Stimulated activated naive CD4-positive, alpha-beta T cell treated with Interleukin-2 at 50 U/mL for 16 hours (primary cell): ENCODE measurements at regions not wholly inside any gene's neighbourhood (a gene's known extent, or its start where the extent isn't known, plus 50 kb on each side); places are given as distances from the start of the nearest gene placed in this dataset.

ENCODE experiments used
- DNase-seq: peaks from one replicate; lab custom pipeline; 2025; lab: John Stamatoyannopoulos, UW

DNA sequence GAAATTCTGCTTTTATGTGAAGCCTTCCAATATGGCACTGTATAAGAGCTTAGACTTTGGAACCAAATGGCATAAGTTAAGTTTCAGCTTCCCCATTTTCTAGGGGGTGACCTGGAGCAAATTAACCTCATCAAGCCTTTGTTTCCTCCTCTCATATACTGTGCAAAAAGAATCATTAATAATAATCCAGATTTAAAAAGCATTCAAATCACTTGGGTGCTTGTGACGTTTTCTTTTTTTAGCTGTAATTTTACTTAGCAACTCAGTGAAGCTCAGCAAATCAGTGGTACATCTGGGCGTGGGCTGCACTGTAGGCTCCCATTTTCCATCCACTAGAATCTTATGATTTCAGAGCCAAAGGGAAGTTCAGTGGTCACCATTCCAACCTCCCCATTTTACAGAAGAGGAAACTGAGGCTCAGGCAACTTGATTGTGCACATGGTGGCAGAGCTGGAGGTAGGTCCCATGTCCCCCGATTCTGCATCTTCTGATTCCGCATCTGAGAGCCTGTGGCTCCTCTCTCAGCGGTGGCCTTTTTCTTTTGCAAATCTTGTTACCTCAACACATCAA lies 131.2 kb downstream of the SNAPC1 start:
- no peak for DNase-seq

- DNase-seq, result peak; percentile 26
These were observed 132.3 kb downstream of the SNAPC1 start for GRCh38 chr14:61894452-61895077.

- no peak for DNase-seq
These were observed 135.1 kb downstream of the SNAPC1 start for GRCh38 chr14:61897300-61897699.

DNA sequence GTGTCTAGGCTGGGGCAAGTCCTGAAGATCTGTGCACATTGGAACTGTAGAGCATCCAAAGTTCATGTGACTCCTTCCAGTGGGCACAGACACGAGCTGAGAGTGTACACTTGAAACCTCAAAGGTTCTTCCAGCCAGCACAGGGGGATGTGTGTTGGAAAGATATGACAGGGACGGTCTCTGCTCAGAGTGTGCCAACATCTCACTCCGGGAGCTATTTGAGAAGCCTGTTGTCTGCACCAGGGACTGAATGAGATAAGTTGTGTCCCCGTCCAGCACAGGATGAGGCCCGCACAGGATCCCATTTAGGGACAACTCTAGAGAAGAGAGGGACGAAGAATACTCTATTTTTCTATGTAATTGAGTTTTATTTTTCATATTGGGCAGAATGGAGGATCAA lies 136.3 kb downstream of the SNAPC1 start:
- DNase-seq, result no peak

DNA sequence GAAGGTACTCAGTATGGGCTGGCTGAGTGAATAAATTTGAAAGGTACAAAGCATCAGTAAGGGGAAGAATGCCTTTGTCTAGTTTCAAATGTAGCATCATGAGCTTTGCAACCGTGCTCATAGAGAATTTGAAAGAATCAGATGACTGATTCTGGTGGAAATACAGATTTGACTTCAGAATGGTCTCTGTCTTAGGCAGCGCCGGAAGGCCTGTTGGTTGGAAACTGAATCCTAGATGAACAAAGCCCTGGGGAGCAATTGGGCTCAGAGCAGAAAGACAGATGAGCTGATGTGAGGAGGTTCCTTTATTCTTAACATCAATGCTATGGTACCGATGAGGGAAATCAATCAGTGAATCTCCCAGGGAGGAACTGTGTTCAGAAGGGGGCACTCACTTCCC lies 137.3 kb downstream of the SNAPC1 start:
- no peak for DNase-seq

DNA sequence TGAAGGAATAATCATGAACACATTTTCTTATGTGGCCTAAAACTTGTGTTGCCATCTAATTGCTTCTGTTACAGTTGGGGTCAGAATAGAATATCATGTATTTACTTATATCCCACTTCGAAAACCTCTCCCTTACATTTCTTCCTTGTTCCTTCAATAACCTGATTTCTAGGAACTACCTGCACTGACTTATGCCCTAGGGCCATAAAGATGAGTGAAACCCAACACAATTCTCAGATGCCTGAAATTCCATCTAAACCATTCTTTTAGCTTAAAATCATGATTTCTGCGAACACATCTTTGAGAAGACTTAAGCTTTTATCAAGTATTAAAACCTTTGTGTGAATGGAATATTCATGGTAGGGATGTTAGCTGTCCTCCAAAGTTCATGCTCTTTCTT lies 142.7 kb downstream of the SNAPC1 start:
- no peak for DNase-seq

DNA sequence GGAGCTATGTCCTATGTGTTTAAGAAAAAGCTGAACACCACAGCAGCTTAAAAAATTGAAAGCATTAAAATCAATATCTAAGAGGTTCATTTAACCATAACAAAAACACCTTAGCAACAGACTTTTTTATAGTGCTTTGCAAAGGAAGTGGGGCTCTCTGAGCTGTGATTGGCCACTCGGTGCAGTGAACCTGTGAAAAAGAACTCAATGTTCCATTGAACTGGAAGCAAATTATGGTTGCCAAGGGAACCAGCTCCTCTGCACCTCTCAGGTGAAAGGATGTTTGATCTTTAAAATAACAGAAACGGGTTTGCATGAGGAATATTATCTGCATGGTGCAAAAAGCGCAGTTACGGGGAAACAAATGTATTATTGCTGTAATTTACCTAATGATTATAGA lies 149.4 kb downstream of the SNAPC1 start:
- DNase-seq, result no peak

- DNase-seq, result no peak
These were observed 156.8 kb downstream of the SNAPC1 start for GRCh38 chr14:61918998-61919397.

GRCh38 chr14:61923348-61923747 lies 161.1 kb downstream of the SNAPC1 start:
- no peak for DNase-seq

- DNase-seq, result no peak
These were observed 162.8 kb downstream of the SNAPC1 start for GRCh38 chr14:61925043-61925442.

DNA sequence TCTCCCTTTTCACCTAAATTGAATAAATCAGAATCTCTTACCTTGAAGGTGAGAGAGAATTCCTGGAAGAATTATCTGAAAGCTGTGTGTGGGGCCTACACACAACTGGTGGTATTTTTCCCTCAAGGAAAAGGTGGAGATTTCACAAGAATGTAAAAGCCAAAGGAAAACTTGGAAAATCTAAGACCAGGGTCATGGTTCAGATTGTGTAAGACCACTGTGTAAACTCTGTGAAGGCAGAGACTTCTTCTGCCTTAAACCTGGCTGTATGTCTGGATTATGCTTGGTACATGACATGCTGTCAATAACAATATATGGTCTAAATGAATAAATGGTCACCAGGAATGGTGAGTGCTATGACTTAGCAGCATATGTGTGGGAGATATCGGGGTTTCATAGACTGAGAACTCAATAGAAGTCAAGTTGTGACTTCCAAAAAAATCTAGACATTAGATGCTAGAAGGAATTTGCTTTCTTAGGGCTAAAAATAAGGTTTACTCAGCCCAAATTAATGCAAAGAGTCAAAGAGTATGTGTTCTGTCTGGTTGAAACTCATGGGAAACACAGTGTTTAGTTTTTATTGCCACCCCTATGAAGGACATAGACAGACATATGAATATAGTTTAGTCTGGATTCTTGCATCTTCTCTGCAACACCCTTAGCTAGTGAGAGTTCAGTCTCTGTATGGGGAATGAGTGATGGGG lies 163.7 kb downstream of the SNAPC1 start:
- DNase-seq, result no peak

GRCh38 chr14:61927060-61927459 lies 164.8 kb downstream of the SNAPC1 start:
- DNase-seq, result no peak

DNA sequence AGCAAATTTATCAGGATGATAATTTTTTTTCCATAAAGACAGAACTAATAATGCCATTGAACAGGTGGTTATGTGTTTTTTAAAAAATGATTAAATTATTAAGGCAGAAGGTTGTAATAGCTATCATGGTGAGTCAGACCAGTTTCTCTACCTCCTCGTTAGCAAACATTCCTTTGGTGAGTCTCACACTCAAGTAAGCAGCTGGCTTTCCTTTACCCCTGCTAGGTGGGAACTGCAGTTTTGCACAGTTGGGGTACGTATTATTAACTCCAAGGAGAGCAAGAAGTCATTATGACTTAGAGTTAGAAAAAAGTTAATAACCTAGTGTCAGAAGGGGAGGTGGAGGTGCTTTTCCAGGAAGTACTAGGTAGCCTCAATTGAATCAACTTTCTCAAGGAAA lies 165.3 kb downstream of the SNAPC1 start:
- DNase-seq, result no peak

DNA sequence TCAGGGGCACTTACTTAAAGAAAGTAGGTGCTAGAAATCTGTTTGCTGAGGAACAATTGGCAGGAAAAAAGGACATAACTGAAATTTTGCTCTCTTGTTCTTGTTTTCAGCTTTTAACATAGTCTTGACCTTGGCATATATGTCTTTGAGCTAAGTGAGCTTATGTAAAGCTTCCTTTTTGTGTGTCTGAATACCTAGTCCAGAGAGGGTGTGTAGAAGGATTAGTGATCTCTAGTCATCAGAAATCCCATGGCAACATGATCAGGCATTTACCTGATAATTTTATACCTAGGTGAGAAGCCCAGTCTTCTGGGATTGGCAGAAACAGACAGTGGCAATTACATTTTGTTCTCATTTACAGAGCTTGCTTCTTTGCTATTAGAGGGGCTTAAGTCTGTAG lies 166.1 kb downstream of the SNAPC1 start:
- DNase-seq, result no peak

- no peak for DNase-seq
These were observed 166.5 kb downstream of the SNAPC1 start for GRCh38 chr14:61928701-61929100.

- DNase-seq, result no peak
These were observed 167.4 kb downstream of the SNAPC1 start for GRCh38 chr14:61929651-61930050.

DNA sequence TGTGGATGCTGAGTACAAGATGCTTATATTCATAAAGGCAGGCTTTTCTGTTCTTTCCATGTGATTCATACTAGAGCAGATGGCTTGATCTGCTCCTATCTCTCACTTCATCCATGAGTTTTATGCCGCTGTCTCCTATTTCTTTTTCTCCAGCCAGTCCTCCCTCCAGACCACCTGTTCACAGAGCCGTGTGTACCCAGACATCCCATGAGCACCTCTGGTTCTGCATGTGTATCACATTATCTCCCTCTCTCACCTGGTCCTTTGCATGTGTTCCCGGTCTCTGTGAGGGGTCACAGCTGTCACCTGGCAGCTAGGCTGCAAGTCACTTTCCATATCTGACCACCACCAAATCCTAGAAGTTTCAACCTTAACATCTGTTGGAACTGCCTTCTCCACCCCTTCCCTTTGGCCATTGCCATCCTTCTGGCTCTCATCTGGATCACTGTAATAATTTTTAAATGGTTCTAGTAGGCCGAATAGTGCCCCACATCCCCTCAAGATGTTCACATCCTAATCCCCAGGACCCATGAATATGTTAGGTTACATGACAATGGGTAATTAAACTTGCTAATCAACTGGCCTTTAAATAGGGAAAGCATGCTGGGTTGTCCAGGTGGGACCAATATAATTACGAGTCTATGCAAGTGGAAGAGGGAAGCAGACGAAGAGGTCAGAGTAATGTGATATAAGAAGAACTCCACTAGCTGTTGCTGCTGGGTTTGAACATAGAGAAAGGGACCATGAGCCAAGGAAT lies 168.1 kb downstream of the SNAPC1 start:
- DNase-seq, result no peak

DNA sequence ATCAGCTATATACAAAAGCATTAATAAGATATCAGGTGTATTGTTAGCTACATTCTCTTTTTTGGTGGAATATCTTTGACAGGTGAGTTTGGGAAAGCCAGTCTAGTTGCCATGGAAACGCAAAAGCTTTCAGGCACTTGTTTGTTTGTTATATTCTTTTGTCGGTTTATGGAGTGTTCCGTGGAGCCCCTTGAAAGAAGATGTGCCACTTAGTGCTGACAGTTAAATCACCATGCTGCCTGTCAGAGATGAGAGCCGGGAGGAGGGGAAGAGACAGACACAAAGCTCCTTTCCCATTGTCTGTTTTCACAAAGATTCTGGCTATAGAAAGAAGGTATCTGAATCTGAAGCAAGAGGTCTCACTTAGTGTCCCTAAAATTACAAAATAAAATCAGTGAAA lies 170.8 kb downstream of the SNAPC1 start:
- no peak for DNase-seq

- no peak for DNase-seq
These were observed 172.2 kb downstream of the SNAPC1 start for GRCh38 chr14:61934385-61934784.

- no peak for DNase-seq
These were observed 177.6 kb downstream of the SNAPC1 start for GRCh38 chr14:61939776-61940175.

DNA sequence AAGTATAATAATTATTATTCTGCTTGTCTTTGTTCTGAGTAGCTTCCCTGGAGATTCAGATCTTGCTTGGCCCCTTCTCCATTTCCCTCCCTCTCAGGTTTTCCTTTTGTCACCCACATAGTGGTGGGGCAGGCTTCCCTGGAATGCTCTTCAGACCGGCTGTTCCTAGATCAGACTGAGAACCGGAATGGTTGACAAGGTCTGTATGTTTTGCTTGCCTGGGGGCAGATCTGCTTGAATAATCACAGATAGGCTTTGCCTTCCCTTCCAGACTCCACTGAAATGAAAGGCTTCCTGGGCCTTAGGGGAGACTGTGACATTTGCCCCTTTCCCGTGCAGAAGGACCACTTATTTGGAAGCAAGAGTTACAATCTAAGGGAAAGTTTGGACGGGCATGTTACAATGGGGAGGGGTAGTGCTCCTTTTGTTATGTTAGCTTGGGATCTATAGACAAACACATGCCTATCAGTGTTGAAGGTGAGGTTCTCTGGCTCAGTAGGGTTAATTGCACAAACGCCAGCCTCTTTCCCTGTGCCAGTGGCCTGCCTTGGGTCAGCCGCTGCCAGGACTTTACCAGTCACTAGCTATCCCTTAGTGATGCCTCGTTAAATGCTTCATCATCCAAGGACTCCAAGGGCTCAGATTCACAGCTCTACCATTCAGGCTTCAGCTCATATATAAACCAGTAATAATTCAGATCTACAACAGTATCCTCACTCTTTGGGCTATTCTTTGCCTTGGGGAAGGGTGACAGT lies 178.6 kb downstream of the SNAPC1 start:
- no peak for DNase-seq
